IMR-90 (cell line): ENCODE measurements at regions not wholly inside any gene's neighbourhood (a gene's known extent, or its start where the extent isn't known, plus 50 kb on each side); places are given as distances from the start of the nearest gene placed in this dataset.

Experiments used
- ATAC-seq: fragments of 200-7000 bp; cut with Tn5 transposase; 2 replicates; pipeline ENCODE4 v1.9.1; 2020; ENCODE audit warnings: low read depth, mild to moderate bottlenecking, moderate library complexity
- BruUV-seq: library from RNA; stranded (reverse); fragments of 400-500 nt; replicated peaks from 2 replicates; lab custom pipeline; 2021; lab: Mats Ljungman, UMichigan
- CTCF ChIA-PET: fragments of 300-600 bp; formaldehyde crosslinking; extraction: SDS; loops from one replicate; lab custom pipeline; 2021; ENCODE audit warnings: antibody characterized with exemption; lab: Yijun Ruan, JAX
- POLR2A ChIA-PET: fragments of 300-600 bp; sonication (Branson Sonifier 250); formaldehyde crosslinking; loops from one replicate; lab custom pipeline; 2022; ENCODE audit warnings: antibody characterized with exemption; ENCODE audit not compliant: unreplicated experiment; lab: Charles Lee
- DNase-seq: peaks from one replicate; pipeline ENCODE4 v3.0.0; 2013
- H2AFZ ChIP-seq: replicated peaks from 2 replicates; pipeline ENCODE3; 2013; ENCODE audit warnings: low read length, mild to moderate bottlenecking; ENCODE audit not compliant: poor library complexity
- H2AK5ac ChIP-seq: 2 replicates; pipeline ENCODE4 v1.6.1; 2013; ENCODE audit warnings: low read depth, low read length, inconsistent platforms
- H2AK9ac ChIP-seq: replicated peaks from 2 replicates; pipeline ENCODE3; 2013; ENCODE audit warnings: mild to moderate bottlenecking, low read depth, low read length, moderate library complexity; ENCODE audit not compliant: poor library complexity
- H2BK120ac ChIP-seq: 2 replicates; pipeline ENCODE4 v1.6.1; 2013; ENCODE audit warnings: low read depth, low read length, inconsistent platforms
- H2BK15ac ChIP-seq: 3 replicates; pipeline ENCODE4 v1.6.1; 2013; ENCODE audit warnings: low read depth, low read length, inconsistent platforms
- H2BK20ac ChIP-seq: 2 replicates; pipeline ENCODE4 v1.6.1; 2013; ENCODE audit warnings: low read depth, mild to moderate bottlenecking, inconsistent platforms, low read length, moderate library complexity
- H2BK5ac ChIP-seq: 2 replicates; pipeline ENCODE4 v1.6.1; 2013; ENCODE audit warnings: mild to moderate bottlenecking, low read depth, low read length, inconsistent platforms; ENCODE audit not compliant: poor library complexity, severe bottlenecking
- H3K14ac ChIP-seq: replicated peaks from 2 replicates; pipeline ENCODE4 v1.6.1; 2013; ENCODE audit warnings: low read depth, low read length, inconsistent platforms
- H3K18ac ChIP-seq: 2 replicates; pipeline ENCODE4 v1.6.1; 2013; ENCODE audit warnings: low read depth, low read length, control low read depth
- H3K23ac ChIP-seq: 2 replicates; pipeline ENCODE4 v1.6.1; 2013; ENCODE audit warnings: low read depth, low read length, inconsistent platforms
- H3K27ac ChIP-seq: 2 replicates; pipeline ENCODE4 v1.5.1; 2013; ENCODE audit warnings: mild to moderate bottlenecking, control low read depth, low read length; ENCODE audit not compliant: insufficient read depth
- H3K27me3 ChIP-seq: 2 replicates; pipeline ENCODE4 v1.6.1; 2013; ENCODE audit warnings: low read length; ENCODE audit not compliant: control insufficient read depth, insufficient read depth
- H3K36me3 ChIP-seq: 2 replicates; pipeline ENCODE4 v1.6.1; 2013; ENCODE audit warnings: low read length, mixed read lengths; ENCODE audit not compliant: control insufficient read depth, insufficient read depth
- H3K4ac ChIP-seq: 2 replicates; pipeline ENCODE4 v1.6.1; 2013; ENCODE audit warnings: low read depth, low read length, inconsistent platforms
- H3K4me1 ChIP-seq: 2 replicates; pipeline ENCODE4 v1.6.1; 2013; ENCODE audit warnings: low read length, mixed read lengths; ENCODE audit not compliant: control insufficient read depth, insufficient read depth
- H3K4me2 ChIP-seq: 2 replicates; pipeline ENCODE4 v1.6.1; 2013; ENCODE audit warnings: low read depth, mild to moderate bottlenecking, control low read depth, low read length, moderate library complexity
- H3K4me3 ChIP-seq: 2 replicates; pipeline ENCODE4 v1.5.1; 2013; ENCODE audit warnings: low read depth, mild to moderate bottlenecking, control low read depth, low read length, moderate library complexity; ENCODE audit not compliant: insufficient read depth
- H3K56ac ChIP-seq: 2 replicates; pipeline ENCODE4 v1.6.1; 2013; ENCODE audit warnings: low read length, inconsistent platforms; ENCODE audit not compliant: insufficient read depth; ENCODE audit errors: extremely low read depth
- H3K79me1 ChIP-seq, 2 experiments: 2 replicates each; pipeline ENCODE4 v1.6.1; 2013; ENCODE audit warnings: low read length in 2 of 2, inconsistent platforms in 1 of 2, low read depth in 1 of 2
- H3K9ac ChIP-seq: 2 replicates; pipeline ENCODE4 v1.6.1; 2013; ENCODE audit warnings: low read depth, low read length, control low read depth
- H3K9me1 ChIP-seq: 2 replicates; pipeline ENCODE4 v1.6.1; 2013; ENCODE audit warnings: low read length, inconsistent platforms; ENCODE audit not compliant: insufficient read depth
- H3K9me3 ChIP-seq: 2 replicates; pipeline ENCODE4 v1.6.1; 2013; ENCODE audit warnings: low read length; ENCODE audit not compliant: control insufficient read depth, insufficient read depth
- H4K20me1 ChIP-seq: 2 replicates; pipeline ENCODE4 v1.6.1; 2013; ENCODE audit warnings: low read length, inconsistent platforms; ENCODE audit not compliant: insufficient read depth
- H4K5ac ChIP-seq: 2 replicates; pipeline ENCODE4 v1.6.1; 2013; ENCODE audit warnings: mild to moderate bottlenecking, low read depth, low read length, control low read depth
- H4K8ac ChIP-seq, 2 experiments: 2 replicates each; pipeline ENCODE4 v1.6.1; 2013; ENCODE audit warnings: low read depth in 2 of 2, low read length in 2 of 2, control low read depth in 1 of 2, inconsistent platforms in 1 of 2
- H4K91ac ChIP-seq: 2 replicates; pipeline ENCODE4 v1.6.1; 2013; ENCODE audit warnings: low read depth, low read length, inconsistent platforms; ENCODE audit not compliant: insufficient read depth
- BHLHE40 ChIP-seq: fragments of 150-350 bp; IDR thresholded peaks from 2 replicates; pipeline ENCODE4 v1.6.1; 2016; ENCODE audit warnings: mild to moderate bottlenecking, low read depth, low read length
- CEBPB ChIP-seq: IDR thresholded peaks from 2 replicates; pipeline ENCODE4 v1.6.1; 2012; ENCODE audit warnings: low read depth, low read length, improper control_type of control experiment
- FOS ChIP-seq: fragments of 150-350 bp; IDR thresholded peaks from 2 replicates; pipeline ENCODE4 v1.6.1; 2016; ENCODE audit warnings: low read depth, low read length
- MAFK ChIP-seq: IDR thresholded peaks from 2 replicates; pipeline ENCODE4 v1.6.1; 2012; ENCODE audit warnings: low read depth, low read length, improper control_type of control experiment
- MAZ ChIP-seq: IDR thresholded peaks from 2 replicates; pipeline ENCODE4 v1.6.1; 2012; ENCODE audit warnings: low read depth, mild to moderate bottlenecking, low read length, improper control_type of control experiment, moderate library complexity, borderline replicate concordance
- MXI1 ChIP-seq: IDR thresholded peaks from 2 replicates; pipeline ENCODE4 v1.6.1; 2012; ENCODE audit warnings: low read depth, mild to moderate bottlenecking, low read length, moderate library complexity, borderline replicate concordance
- NFE2L2 ChIP-seq: fragments of 150-350 bp; IDR thresholded peaks from 2 replicates; pipeline ENCODE4 v1.6.1; 2016; ENCODE audit warnings: low read depth, mild to moderate bottlenecking, low read length
- POLR2A ChIP-seq: IDR thresholded peaks from 2 replicates; pipeline ENCODE4 v1.6.1; 2012; ENCODE audit warnings: mild to moderate bottlenecking, low read depth, low read length
- RAD21 ChIP-seq: IDR thresholded peaks from 2 replicates; pipeline ENCODE4 v1.6.1; 2012; ENCODE audit warnings: low read length, improper control_type of control experiment
- RCOR1 ChIP-seq: IDR thresholded peaks from 2 replicates; pipeline ENCODE4 v1.6.1; 2012; ENCODE audit warnings: mild to moderate bottlenecking, low read length, improper control_type of control experiment; ENCODE audit not compliant: insufficient replicate concordance
- RFX5 ChIP-seq: IDR thresholded peaks from 2 replicates; pipeline ENCODE4 v1.8.0; 2012; ENCODE audit warnings: low read depth, mild to moderate bottlenecking, low read length, moderate library complexity
- SMC3 ChIP-seq: fragments of 150-350 bp; IDR thresholded peaks from 2 replicates; pipeline ENCODE4 v1.6.1; 2016; ENCODE audit warnings: low read depth, mild to moderate bottlenecking, antibody characterized with exemption, low read length, moderate library complexity
- WGBS, 2 experiments: methylation state at CpG; one replicate each; pipeline versions ENCODE4 v1.1.5 to v1.1.7; 2013; ENCODE audit warnings: missing lambda C conversion rate in 2 of 2; ENCODE audit not compliant: insufficient read length in 1 of 2; ENCODE audit errors: extremely low coverage in 2 of 2; 5-methylcytosine and 5-hydroxymethylcytosine counted together
- dilution Hi-C: fragments of 300-500 bp; cut with HindIII; formaldehyde crosslinking; loops from one replicate; pipeline ENCODE4 v1.14.3; 2018; ENCODE audit warnings: low sequenced_read_pairs; ENCODE audit not compliant: unreplicated experiment
- in situ Hi-C: fragments of 300-500 bp; cut with MboI; formaldehyde crosslinking; loops from 3 replicates; pipeline ENCODE4 v1.14.3; 2019; ENCODE audit warnings: low sequenced_read_pairs, inconsistent platforms, mixed read lengths
- intact Hi-C: fragments of 100-400 bp; cut with micrococcal nuclease; formaldehyde crosslinking; loops from 2 replicates; pipeline ENCODE4 v1.10.0; 2022
- TF ChIP-seq, protein P1 (sequence below): conservative IDR thresholded peaks from 2 replicates; pipeline ENCODE4 v1.5.1; 2012; ENCODE audit warnings: mild to moderate bottlenecking, low read depth, low read length, improper control_type of control experiment
- TF ChIP-seq, protein P2 (sequence below): fragments of 150-350 bp; IDR thresholded peaks from 2 replicates; pipeline ENCODE4 v1.6.1; 2016; ENCODE audit warnings: low read depth, mild to moderate bottlenecking, low read length, moderate library complexity, borderline replicate concordance
- TF ChIP-seq, protein P3 (sequence below): fragments of 150-350 bp; IDR thresholded peaks from 2 replicates; pipeline ENCODE4 v1.6.1; 2017; ENCODE audit warnings: mild to moderate bottlenecking, antibody characterized with exemption, low read length, low read depth

DNA sequence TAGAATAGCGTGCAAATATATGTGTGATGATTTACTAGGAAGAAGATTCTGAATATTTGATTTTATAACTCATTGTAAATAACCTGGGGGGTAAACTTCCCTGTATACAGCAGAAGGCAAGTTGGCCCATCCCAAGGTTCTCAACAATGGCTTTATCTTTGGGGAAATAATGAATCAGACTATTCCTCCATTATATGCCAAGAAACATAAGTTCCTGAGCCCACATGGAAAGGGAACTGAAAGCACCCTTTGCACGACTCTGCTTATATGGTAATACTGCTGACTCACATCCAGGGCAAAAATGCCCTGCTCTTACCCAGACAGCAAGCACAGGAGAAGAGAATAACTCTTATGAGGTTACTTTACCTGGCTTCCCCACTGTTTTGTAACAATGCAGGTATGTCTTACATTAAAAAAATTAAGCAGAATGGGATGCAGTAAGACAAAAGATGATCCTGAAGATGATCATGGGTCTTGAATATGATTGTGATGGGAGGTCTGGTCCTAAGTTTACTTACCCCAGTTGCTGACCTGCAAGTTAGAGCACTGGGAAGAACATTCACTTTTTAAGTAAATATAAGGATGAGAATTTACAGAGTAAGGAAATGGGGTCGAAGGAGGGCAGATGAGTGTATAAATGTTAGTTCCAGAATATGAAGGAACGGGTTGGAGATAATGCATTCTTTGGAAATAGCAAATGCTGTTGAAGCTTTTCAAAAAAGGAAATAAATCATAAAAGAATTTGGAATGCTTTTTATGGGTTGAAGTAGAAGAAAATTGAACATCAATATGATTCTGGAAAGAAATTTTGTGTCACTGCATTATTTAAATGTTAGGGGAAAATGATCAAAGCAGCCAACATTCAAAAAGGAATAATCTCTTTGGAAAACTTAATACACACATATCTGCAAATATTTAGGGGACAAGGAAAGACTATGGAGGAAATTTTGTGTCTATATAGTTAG, 428.4 kb upstream of the MPDZ start:
- no peak overlapping the region for H4K8ac ChIP-seq
- H3K4ac ChIP-seq, result no peak overlapping the region
- intact Hi-C loops (no loop called here), in situ Hi-C loops (no loop called here), dilution Hi-C loops (no loop called here)
- H3K36me3 ChIP-seq, result no peaks in the 10 kb centered on the region
- H2AK5ac ChIP-seq, result no peak overlapping the region
- ChIA-PET POLR2A (no interaction called here), CTCF (no interaction called here)
- no peak overlapping the region for H3K14ac ChIP-seq
- H3K9me3 ChIP-seq, result no peaks in the 10 kb centered on the region
- WGBS, 2 experiments, result no CpG with 5 or more reads among the region's 4 CpGs
- no peak overlapping the region for H3K27ac ChIP-seq
- H2BK15ac ChIP-seq, result no peak overlapping the region
- peaks cover 3% of the 10 kb centered on the region; the same call in 1 of the 2 replicates for H3K4me1 ChIP-seq
- no peaks in the 10 kb centered on the region for H3K79me1 ChIP-seq
- no peaks in the 10 kb centered on the region for H4K20me1 ChIP-seq
- H3K9ac ChIP-seq, result no peak overlapping the region
- H3K4me3 ChIP-seq, result no peak overlapping the region
- no peak for ATAC-seq
- no peaks in the 10 kb centered on the region for H3K9me1 ChIP-seq
- no peak overlapping the region for H4K5ac ChIP-seq
- no peak overlapping the region for H2BK20ac ChIP-seq
- H2AFZ ChIP-seq, result no peak overlapping the region
- no TSS peak for BruUV-seq
- H3K23ac ChIP-seq, result no peak overlapping the region
- H2BK5ac ChIP-seq, result no peak overlapping the region
- no peak overlapping the region for H2BK120ac ChIP-seq
- DNase-seq, result peak; percentile 47
- no peak overlapping the region for H2AK9ac ChIP-seq
- H3K56ac ChIP-seq, result no peak overlapping the region
- H3K4me2 ChIP-seq, result no peak overlapping the region
- TF ChIP-seq, protein P1, sequence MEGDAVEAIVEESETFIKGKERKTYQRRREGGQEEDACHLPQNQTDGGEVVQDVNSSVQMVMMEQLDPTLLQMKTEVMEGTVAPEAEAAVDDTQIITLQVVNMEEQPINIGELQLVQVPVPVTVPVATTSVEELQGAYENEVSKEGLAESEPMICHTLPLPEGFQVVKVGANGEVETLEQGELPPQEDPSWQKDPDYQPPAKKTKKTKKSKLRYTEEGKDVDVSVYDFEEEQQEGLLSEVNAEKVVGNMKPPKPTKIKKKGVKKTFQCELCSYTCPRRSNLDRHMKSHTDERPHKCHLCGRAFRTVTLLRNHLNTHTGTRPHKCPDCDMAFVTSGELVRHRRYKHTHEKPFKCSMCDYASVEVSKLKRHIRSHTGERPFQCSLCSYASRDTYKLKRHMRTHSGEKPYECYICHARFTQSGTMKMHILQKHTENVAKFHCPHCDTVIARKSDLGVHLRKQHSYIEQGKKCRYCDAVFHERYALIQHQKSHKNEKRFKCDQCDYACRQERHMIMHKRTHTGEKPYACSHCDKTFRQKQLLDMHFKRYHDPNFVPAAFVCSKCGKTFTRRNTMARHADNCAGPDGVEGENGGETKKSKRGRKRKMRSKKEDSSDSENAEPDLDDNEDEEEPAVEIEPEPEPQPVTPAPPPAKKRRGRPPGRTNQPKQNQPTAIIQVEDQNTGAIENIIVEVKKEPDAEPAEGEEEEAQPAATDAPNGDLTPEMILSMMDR, result no peak
- no peak for TF ChIP-seq FOS
- no peak for TF ChIP-seq BHLHE40
- TF ChIP-seq, protein P2, sequence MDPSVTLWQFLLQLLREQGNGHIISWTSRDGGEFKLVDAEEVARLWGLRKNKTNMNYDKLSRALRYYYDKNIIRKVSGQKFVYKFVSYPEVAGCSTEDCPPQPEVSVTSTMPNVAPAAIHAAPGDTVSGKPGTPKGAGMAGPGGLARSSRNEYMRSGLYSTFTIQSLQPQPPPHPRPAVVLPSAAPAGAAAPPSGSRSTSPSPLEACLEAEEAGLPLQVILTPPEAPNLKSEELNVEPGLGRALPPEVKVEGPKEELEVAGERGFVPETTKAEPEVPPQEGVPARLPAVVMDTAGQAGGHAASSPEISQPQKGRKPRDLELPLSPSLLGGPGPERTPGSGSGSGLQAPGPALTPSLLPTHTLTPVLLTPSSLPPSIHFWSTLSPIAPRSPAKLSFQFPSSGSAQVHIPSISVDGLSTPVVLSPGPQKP, result no peak
- TF ChIP-seq MAFK, result no peak
- no peak for TF ChIP-seq SMC3
- TF ChIP-seq NFE2L2, result no peak
- TF ChIP-seq, protein P3, sequence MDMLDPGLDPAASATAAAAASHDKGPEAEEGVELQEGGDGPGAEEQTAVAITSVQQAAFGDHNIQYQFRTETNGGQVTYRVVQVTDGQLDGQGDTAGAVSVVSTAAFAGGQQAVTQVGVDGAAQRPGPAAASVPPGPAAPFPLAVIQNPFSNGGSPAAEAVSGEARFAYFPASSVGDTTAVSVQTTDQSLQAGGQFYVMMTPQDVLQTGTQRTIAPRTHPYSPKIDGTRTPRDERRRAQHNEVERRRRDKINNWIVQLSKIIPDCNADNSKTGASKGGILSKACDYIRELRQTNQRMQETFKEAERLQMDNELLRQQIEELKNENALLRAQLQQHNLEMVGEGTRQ, result no peak
- no peak for TF ChIP-seq MAZ
- TF ChIP-seq RFX5, result no peak
- no peak for TF ChIP-seq POLR2A
- no peak for TF ChIP-seq MXI1
- TF ChIP-seq CEBPB, result no peak
- no peak for TF ChIP-seq RAD21
- no peak for TF ChIP-seq RCOR1
- no peak overlapping the region for H4K91ac ChIP-seq
- H3K18ac ChIP-seq, result no peak overlapping the region
- no peaks in the 10 kb centered on the region for H3K27me3 ChIP-seq
